ENCODE measurements at regions not wholly inside any gene's neighbourhood (a gene's known extent, or its start where the extent isn't known, plus 50 kb on each side); places are given as distances from the start of the nearest gene placed in this dataset.

DNA sequence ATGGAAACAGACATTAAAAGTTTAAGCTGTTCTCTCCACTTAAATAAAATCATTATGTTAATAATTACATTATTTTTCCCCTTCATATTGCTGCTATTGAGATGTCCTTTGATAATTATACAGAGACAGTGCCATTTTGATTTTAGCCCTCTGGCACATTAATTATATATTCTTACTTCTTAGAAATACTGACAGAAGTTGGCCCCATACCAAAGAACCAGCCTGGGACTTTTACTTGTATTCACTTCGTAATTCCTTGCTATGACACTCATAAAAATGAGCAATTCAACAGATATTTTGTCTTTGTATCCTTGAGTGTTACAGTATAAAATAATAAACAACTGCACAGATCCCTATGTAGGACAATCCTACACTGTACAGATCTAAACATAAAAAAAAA, 743.7 kb downstream of the TBC1D32 start:
- Histone ChIP-seq H3K27ac (ENCODE audit: low read depth, low read length) (no peak overlapping the region), H3K27me3 (ENCODE audit: control insufficient read depth, insufficient read depth, low read length) (no peaks in the 10 kb centered on the region), H3K4me1 (ENCODE audit: control insufficient read depth, insufficient read depth, low read length) (no peaks in the 10 kb centered on the region), H3K9ac (ENCODE audit: low read depth, low read length) (no peak overlapping the region), H3K9me3 (ENCODE audit: control insufficient read depth, insufficient read depth, low read length) (no peaks in the 10 kb centered on the region), H3K36me3 (ENCODE audit: control insufficient read depth, insufficient read depth, low read length) (no peaks in the 10 kb centered on the region), H3K4me3 (ENCODE audit: low read depth, low read length) (no peak overlapping the region)

DNA sequence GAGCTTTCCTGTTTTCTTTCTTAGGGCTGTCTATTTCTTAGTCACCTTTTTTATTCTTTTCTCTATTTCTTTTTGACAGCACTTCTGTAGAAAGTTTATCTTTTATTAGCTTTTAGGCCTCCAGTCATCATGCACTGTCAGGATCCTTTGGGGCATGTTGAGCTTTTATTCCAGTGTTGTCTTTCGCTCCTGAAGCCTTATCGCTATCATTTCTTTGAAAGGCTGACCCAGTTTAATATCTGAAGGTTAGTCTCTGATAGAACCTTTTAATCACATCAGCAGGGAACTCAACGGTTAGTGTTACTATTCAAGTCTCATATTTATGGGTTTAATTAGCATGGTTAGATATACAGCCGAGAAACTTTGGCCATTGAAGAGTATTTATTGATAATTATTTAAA, 745.9 kb downstream of the TBC1D32 start:
- Histone ChIP-seq H3K27ac (ENCODE audit: low read depth, low read length) (no peak overlapping the region), H3K4me3 (ENCODE audit: low read depth, low read length) (no peak overlapping the region), H3K27me3 (ENCODE audit: control insufficient read depth, insufficient read depth, low read length) (no peaks in the 10 kb centered on the region), H3K9me3 (ENCODE audit: control insufficient read depth, insufficient read depth, low read length) (no peaks in the 10 kb centered on the region), H3K4me1 (ENCODE audit: control insufficient read depth, insufficient read depth, low read length) (peaks cover 8% of the 10 kb centered on the region), H3K36me3 (ENCODE audit: control insufficient read depth, insufficient read depth, low read length) (no peaks in the 10 kb centered on the region), H3K9ac (ENCODE audit: low read depth, low read length) (no peak overlapping the region)

DNA sequence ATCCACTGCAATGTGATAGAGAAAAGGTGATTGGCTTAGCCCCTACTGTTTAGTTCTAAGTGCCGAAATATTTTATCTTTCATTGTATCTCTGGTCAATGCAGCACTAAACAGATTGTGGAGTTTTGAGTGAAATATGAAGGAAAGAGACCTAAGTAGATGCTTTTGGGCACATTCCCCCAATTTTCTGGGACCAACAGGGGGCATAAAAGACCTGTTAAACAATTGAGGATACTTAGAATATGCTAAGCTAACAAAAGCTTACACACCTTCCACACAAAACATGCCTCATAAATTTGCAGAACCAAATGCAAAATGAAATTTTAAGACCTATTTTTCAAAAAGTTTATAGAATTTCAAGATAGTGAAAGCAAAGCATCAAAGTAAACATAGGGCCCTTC, 746.9 kb downstream of the TBC1D32 start:
- no peak overlapping the region for H3K4me3 ChIP-seq (ENCODE audit: low read depth, low read length)
- H3K4me1 ChIP-seq (ENCODE audit: control insufficient read depth, insufficient read depth, low read length) = peaks cover 8% of the 10 kb centered on the region
- H3K27ac ChIP-seq (ENCODE audit: low read depth, low read length) = no peak overlapping the region
- no peaks in the 10 kb centered on the region for H3K27me3 ChIP-seq (ENCODE audit: control insufficient read depth, insufficient read depth, low read length)
- H3K9me3 ChIP-seq (ENCODE audit: control insufficient read depth, insufficient read depth, low read length) = no peaks in the 10 kb centered on the region
- no peaks in the 10 kb centered on the region for H3K36me3 ChIP-seq (ENCODE audit: control insufficient read depth, insufficient read depth, low read length)
- H3K9ac ChIP-seq (ENCODE audit: low read depth, low read length) = no peak overlapping the region

DNA sequence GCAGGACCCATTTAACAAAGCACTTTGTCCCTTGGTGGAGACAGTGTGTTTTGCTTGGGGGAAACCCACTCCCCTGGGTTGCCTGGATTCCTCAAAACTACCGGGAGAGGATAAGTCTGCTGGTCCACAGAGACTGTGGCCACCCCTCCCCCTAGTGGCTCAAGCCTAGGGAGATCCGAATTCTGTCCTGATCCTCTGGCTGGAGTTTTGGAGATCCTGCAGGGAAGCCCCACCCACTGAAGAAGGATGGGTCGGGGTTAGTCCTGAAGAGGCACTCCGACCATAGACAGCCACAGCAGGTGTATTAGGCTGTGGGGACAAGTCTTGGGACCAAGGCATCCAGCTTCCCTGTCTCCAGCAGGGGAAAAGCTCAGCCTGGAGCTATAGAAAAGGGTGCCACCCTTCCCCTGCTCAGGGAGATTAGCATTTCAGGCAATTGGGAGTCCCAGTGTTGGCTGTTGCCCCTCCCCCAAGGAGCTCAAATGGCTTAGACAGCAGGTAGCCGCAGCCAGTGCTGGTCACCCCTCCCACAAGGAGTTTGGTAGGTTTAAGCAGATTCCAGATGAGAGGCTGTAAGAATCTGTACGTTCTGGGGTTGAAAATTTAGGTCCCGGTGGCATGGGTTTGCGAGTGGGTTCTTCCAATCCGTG, 750.0 kb downstream of the TBC1D32 start:
- Histone ChIP-seq H3K4me3 (ENCODE audit: low read depth, low read length) (no peak overlapping the region), H3K9ac (ENCODE audit: low read depth, low read length) (no peak overlapping the region), H3K9me3 (ENCODE audit: control insufficient read depth, insufficient read depth, low read length) (no peaks in the 10 kb centered on the region), H3K27me3 (ENCODE audit: control insufficient read depth, insufficient read depth, low read length) (no peaks in the 10 kb centered on the region), H3K27ac (ENCODE audit: low read depth, low read length) (no peak overlapping the region), H3K36me3 (ENCODE audit: control insufficient read depth, insufficient read depth, low read length) (no peaks in the 10 kb centered on the region), H3K4me1 (ENCODE audit: control insufficient read depth, insufficient read depth, low read length) (peaks cover 8% of the 10 kb centered on the region)

DNA sequence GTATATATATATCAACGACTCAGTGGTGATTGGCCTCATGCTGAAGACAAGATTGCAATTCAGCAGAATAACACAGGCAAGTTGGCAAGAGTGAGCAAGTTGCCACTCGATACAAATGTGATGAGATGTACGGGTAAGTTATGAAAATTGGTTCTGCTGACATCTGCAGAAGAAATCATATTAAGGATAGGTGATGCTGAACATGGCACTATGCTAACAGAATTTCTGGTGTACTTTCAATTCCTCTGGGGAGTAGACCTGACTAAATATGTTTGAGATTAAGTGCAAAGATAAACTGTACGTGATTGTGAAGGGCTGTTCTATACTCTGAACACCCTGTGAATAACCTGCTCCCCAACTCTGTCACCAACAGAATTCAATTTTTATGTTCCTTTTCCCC, 758.2 kb downstream of the TBC1D32 start:
- no peak overlapping the region for H3K27ac ChIP-seq (ENCODE audit: low read depth, low read length)
- H3K9ac ChIP-seq (ENCODE audit: low read depth, low read length) = no peak overlapping the region
- no peak overlapping the region for H3K4me3 ChIP-seq (ENCODE audit: low read depth, low read length)
- no peaks in the 10 kb centered on the region for H3K36me3 ChIP-seq (ENCODE audit: control insufficient read depth, insufficient read depth, low read length)
- no peaks in the 10 kb centered on the region for H3K27me3 ChIP-seq (ENCODE audit: control insufficient read depth, insufficient read depth, low read length)
- no peaks in the 10 kb centered on the region for H3K9me3 ChIP-seq (ENCODE audit: control insufficient read depth, insufficient read depth, low read length)
- no peaks in the 10 kb centered on the region for H3K4me1 ChIP-seq (ENCODE audit: control insufficient read depth, insufficient read depth, low read length)

DNA sequence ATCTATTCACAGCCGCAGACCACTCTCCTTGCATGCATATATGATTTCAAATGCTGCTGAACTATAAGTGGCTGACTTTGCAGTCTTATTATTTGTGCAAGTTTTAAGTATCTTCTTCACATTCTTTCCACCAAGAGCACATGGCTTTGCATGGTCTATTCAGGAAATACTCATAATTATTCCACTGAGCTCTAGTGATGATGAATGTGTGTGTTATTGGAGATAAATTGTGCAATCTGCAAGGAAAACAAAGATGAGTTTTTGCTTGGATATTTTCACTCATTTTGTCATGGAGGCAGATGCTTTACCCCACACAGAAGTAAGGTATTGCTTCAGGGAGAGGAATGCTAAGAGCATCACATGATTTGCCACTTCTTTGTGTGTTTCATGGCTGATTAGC, 764.6 kb downstream of the TBC1D32 start:
- H3K9ac ChIP-seq (ENCODE audit: low read depth, low read length) = no peak overlapping the region
- no peak overlapping the region for H3K4me3 ChIP-seq (ENCODE audit: low read depth, low read length)
- H3K27me3 ChIP-seq (ENCODE audit: control insufficient read depth, insufficient read depth, low read length) = no peaks in the 10 kb centered on the region
- no peaks in the 10 kb centered on the region for H3K9me3 ChIP-seq (ENCODE audit: control insufficient read depth, insufficient read depth, low read length)
- H3K27ac ChIP-seq (ENCODE audit: low read depth, low read length) = no peak overlapping the region
- H3K36me3 ChIP-seq (ENCODE audit: control insufficient read depth, insufficient read depth, low read length) = no peaks in the 10 kb centered on the region
- H3K4me1 ChIP-seq (ENCODE audit: control insufficient read depth, insufficient read depth, low read length) = no peaks in the 10 kb centered on the region

DNA sequence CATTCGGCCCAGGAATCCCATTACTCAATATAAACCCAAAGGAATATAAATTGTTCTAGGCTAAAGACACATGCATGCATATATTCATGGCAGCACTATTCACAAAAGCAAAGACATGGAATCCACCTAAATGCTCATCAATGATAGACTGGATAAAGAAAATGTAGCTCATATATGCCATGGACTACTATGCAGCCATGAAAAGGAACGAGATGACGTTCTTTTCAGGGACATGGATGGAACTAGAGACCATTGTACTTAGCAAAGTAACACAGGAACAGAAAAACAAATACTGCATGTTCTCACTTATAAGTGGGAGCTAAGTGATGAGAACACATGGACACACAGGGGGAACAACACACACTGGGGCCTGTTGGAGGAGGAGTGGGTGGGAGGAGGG, 769.5 kb downstream of the TBC1D32 start:
- Histone ChIP-seq H3K36me3 (ENCODE audit: control insufficient read depth, insufficient read depth, low read length) (no peaks in the 10 kb centered on the region), H3K9me3 (ENCODE audit: control insufficient read depth, insufficient read depth, low read length) (no peaks in the 10 kb centered on the region), H3K4me1 (ENCODE audit: control insufficient read depth, insufficient read depth, low read length) (peaks cover 8% of the 10 kb centered on the region; the same call in 1 of the 2 replicates), H3K9ac (ENCODE audit: low read depth, low read length) (no peak overlapping the region), H3K4me3 (ENCODE audit: low read depth, low read length) (no peak overlapping the region), H3K27me3 (ENCODE audit: control insufficient read depth, insufficient read depth, low read length) (no peaks in the 10 kb centered on the region), H3K27ac (ENCODE audit: low read depth, low read length) (no peak overlapping the region)

DNA sequence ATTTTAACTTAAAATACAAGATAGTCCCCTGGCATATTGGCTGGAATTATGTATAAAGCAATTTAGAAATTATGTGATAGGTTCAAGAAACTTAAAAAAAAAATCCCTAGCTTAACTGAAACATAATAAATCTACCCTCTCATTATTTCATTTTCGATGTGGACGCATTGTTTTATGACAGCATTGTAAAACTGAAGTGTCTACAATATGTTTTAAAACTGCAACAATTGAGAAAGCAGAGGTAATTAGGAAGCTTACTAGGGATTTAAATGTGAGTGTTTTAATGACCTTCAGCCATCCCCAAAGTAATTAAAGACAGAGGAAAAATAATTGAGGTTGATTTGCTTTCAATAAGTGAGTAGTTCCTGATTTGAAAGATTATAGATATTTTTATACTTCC, 776.0 kb downstream of the TBC1D32 start:
- Histone ChIP-seq H3K27me3 (ENCODE audit: control insufficient read depth, insufficient read depth, low read length) (no peaks in the 10 kb centered on the region), H3K36me3 (ENCODE audit: control insufficient read depth, insufficient read depth, low read length) (no peaks in the 10 kb centered on the region), H3K9me3 (ENCODE audit: control insufficient read depth, insufficient read depth, low read length) (no peaks in the 10 kb centered on the region), H3K9ac (ENCODE audit: low read depth, low read length) (no peak overlapping the region), H3K4me1 (ENCODE audit: control insufficient read depth, insufficient read depth, low read length) (peaks cover 8% of the 10 kb centered on the region; the same call in 1 of the 2 replicates), H3K27ac (ENCODE audit: low read depth, low read length) (no peak overlapping the region), H3K4me3 (ENCODE audit: low read depth, low read length) (no peak overlapping the region)

DNA sequence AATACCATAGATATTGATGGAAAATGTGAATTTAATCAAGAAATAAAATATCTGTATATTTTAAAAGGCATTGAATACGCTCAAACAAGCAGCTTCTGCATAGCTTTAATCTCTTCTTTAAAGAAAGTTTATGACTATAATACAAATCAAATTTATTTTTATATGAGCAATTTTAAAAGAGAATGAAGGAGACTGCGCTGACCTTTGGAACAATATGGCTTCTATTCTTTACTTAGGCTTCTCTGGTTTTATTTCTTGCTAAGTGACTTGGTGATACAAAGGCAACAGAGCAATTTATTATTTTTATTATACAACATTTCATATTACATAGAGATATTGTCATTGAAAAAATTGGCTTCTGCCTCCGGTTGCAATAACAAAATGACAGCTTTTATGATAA, 776.7 kb downstream of the TBC1D32 start:
- H3K9me3 ChIP-seq (ENCODE audit: control insufficient read depth, insufficient read depth, low read length) = no peaks in the 10 kb centered on the region
- no peaks in the 10 kb centered on the region for H3K36me3 ChIP-seq (ENCODE audit: control insufficient read depth, insufficient read depth, low read length)
- H3K27ac ChIP-seq (ENCODE audit: low read depth, low read length) = no peak overlapping the region
- no peak overlapping the region for H3K9ac ChIP-seq (ENCODE audit: low read depth, low read length)
- peaks cover 8% of the 10 kb centered on the region; the same call in 1 of the 2 replicates for H3K4me1 ChIP-seq (ENCODE audit: control insufficient read depth, insufficient read depth, low read length)
- no peaks in the 10 kb centered on the region for H3K27me3 ChIP-seq (ENCODE audit: control insufficient read depth, insufficient read depth, low read length)
- H3K4me3 ChIP-seq (ENCODE audit: low read depth, low read length) = no peak overlapping the region

DNA sequence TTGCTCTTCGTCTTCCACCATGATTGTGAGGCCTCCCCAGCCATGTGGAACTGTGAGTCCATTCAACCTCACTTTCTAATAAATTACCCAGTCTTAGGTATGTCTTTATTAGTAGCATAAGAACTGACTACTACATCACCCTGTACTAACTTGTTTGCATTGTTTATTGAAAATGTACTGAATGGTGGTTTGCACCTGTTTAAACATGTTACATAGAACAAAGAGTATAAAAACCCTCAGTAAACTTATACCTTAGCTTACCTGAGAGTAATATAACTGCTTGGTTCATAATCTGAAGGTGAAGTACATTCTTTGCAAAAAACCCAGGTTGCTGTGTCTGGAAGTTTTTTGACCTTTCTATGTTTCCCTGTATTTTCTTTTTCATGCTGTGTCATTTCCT, 777.8 kb downstream of the TBC1D32 start:
- Histone ChIP-seq H3K4me1 (ENCODE audit: control insufficient read depth, insufficient read depth, low read length) (peaks cover 8% of the 10 kb centered on the region; the same call in 1 of the 2 replicates), H3K9me3 (ENCODE audit: control insufficient read depth, insufficient read depth, low read length) (no peaks in the 10 kb centered on the region), H3K9ac (ENCODE audit: low read depth, low read length) (no peak overlapping the region), H3K4me3 (ENCODE audit: low read depth, low read length) (no peak overlapping the region), H3K27me3 (ENCODE audit: control insufficient read depth, insufficient read depth, low read length) (no peaks in the 10 kb centered on the region), H3K27ac (ENCODE audit: low read depth, low read length) (no peak overlapping the region), H3K36me3 (ENCODE audit: control insufficient read depth, insufficient read depth, low read length) (no peaks in the 10 kb centered on the region)

DNA sequence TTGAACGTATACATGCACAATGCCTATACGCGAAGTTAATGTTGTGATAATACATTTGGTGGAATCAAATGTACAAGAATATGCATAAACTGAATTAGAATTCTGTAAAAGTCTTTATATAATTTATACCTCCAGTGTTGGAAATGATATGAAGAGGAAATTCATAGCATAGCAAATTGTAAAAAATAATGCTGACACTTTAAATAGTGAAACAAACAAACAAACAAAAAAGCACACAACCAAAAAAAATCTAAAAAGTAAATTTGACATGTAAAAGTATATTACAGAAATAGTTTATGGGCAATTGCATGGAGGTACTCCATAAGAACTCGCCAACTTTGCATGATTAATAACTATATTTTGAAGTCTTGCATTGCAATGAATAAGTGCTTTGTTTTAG, 780.9 kb downstream of the TBC1D32 start:
- H3K9me3 ChIP-seq (ENCODE audit: control insufficient read depth, insufficient read depth, low read length) = no peaks in the 10 kb centered on the region
- H3K9ac ChIP-seq (ENCODE audit: low read depth, low read length) = no peak overlapping the region
- H3K4me3 ChIP-seq (ENCODE audit: low read depth, low read length) = no peak overlapping the region
- H3K27me3 ChIP-seq (ENCODE audit: control insufficient read depth, insufficient read depth, low read length) = no peaks in the 10 kb centered on the region
- no peak overlapping the region for H3K27ac ChIP-seq (ENCODE audit: low read depth, low read length)
- no peaks in the 10 kb centered on the region for H3K4me1 ChIP-seq (ENCODE audit: control insufficient read depth, insufficient read depth, low read length)
- no peaks in the 10 kb centered on the region for H3K36me3 ChIP-seq (ENCODE audit: control insufficient read depth, insufficient read depth, low read length)

DNA sequence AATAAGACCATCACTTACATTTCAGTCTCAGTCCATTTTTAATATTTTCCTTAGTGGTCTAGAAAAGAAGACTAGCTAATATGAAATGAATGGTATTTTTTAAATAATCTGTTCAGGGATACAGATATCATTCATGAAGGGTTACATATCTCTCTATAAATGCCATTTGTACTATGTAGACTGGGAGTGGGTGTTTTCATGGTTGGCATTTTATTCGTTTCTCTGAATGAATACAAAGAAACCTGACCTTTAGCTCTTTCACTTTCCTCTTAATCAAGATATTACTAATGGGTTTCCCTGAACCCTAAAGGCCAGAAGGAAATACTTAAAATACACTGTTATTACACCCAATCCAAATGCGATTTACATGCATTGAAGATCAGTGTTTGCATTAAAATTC, 788.9 kb downstream of the TBC1D32 start:
- Histone ChIP-seq H3K27ac (ENCODE audit: low read depth, low read length) (no peak overlapping the region), H3K27me3 (ENCODE audit: control insufficient read depth, insufficient read depth, low read length) (no peaks in the 10 kb centered on the region), H3K4me1 (ENCODE audit: control insufficient read depth, insufficient read depth, low read length) (no peaks in the 10 kb centered on the region), H3K4me3 (ENCODE audit: low read depth, low read length) (no peak overlapping the region), H3K9ac (ENCODE audit: low read depth, low read length) (no peak overlapping the region), H3K36me3 (ENCODE audit: control insufficient read depth, insufficient read depth, low read length) (no peaks in the 10 kb centered on the region), H3K9me3 (ENCODE audit: control insufficient read depth, insufficient read depth, low read length) (no peaks in the 10 kb centered on the region)

Measured in HUES48 (cell line).